GM12872 (cell line): ENCODE measurements at regions not wholly inside any gene's neighbourhood (a gene's known extent, or its start where the extent isn't known, plus 50 kb on each side); places are given as distances from the start of the nearest gene placed in this dataset.

ENCODE experiments used
- TF ChIP-seq, protein P1 (sequence below): IDR thresholded peaks from 3 replicates; pipeline ENCODE4 v1.5.1; 2011; ENCODE audit warnings: low read depth, mild to moderate bottlenecking, low read length, moderate library complexity; ENCODE audit not compliant: insufficient read depth

DNA sequence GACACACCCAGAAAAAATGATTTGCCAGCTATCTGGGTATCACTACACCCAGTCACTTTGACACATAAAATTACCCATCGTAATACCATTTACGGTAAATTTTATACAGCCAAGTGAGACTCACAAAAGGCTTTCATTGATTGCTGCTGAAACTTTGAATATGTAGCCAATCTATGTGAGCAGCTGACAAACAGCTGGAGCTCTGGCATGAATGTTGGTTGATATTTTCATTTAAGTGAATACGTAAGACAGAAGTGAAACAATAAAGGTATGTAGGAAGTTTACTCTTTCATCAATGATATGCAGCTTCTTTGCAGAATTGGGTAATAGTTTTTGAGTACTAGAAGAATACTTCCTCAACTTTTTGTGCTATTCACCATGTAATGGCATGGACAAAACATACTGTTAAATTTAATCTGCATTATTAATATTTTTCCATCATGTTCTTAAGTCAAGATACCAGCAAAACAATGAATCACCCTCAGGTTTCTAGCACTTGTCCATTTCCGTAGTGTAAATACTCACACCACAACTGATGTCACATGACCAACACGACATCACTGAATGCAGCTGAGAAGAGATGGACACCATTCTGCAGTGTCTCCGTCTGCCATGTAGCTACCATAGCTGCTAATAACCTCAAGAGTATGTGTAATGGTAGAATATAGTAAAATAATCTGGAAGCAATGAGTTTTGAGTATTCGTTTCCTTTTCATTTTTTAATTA lies 205.9 kb upstream of the HES1 start:
- TF ChIP-seq, protein P1, sequence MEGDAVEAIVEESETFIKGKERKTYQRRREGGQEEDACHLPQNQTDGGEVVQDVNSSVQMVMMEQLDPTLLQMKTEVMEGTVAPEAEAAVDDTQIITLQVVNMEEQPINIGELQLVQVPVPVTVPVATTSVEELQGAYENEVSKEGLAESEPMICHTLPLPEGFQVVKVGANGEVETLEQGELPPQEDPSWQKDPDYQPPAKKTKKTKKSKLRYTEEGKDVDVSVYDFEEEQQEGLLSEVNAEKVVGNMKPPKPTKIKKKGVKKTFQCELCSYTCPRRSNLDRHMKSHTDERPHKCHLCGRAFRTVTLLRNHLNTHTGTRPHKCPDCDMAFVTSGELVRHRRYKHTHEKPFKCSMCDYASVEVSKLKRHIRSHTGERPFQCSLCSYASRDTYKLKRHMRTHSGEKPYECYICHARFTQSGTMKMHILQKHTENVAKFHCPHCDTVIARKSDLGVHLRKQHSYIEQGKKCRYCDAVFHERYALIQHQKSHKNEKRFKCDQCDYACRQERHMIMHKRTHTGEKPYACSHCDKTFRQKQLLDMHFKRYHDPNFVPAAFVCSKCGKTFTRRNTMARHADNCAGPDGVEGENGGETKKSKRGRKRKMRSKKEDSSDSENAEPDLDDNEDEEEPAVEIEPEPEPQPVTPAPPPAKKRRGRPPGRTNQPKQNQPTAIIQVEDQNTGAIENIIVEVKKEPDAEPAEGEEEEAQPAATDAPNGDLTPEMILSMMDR: no peak

DNA sequence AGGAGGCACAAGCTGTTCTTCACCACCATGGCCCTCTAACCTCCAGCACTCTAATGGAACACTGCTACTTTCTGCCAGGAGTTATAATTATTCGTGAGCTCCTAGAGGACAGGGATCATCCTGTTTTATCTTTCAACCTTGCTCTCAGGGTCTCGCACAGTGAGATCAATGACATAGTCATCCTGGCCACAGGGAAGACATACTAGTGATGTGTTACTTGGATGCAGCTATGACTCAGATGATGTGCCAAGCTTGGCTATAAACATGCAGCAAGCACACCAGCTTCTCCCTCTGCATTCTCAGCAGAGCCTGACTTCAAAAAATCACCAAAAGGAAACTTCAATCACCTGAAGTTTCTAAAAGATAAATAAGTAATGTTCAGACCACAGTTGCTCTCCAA lies 203.8 kb upstream of the HES1 start:
- TF ChIP-seq, protein P1: no peak

DNA sequence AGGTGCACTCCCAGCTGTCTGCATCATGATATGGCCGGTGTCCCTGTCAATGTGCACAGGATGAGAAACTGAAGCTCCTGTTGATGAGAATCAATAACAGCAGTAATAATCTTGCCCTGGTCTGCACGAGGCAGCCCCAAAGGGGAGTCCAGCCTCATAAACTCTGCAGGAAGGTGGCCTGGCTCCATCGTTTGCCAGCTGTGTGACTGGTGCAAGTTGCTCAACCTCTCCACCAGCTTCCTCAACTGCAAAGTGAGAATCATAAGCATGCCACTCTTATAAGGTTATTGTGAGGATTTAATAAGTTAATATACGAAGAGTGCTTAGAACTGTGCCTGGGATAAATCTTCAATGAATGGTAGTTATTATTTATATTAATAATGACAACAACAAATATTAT lies 203.4 kb upstream of the HES1 start:
- TF ChIP-seq, protein P1: no peak

DNA sequence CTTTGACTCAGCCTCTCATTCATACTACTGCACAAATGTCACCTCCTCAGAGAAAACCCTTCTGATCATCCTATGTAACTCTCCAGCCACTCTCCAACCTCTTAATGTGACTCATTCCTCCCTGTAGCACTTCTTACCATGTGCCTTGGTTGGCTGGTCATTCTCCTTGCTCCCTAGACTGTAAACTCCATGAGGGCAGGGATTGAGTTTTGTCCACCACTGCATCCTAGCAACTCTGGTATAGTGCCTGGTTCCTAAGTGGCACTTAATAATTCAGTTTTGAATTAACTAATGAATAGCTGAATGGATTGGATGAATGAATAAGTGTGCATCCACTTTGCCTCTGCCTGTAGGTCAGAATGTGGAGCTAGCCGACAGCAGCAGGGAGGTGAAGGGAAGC lies 202.5 kb upstream of the HES1 start:
- TF ChIP-seq, protein P1: no peak

DNA sequence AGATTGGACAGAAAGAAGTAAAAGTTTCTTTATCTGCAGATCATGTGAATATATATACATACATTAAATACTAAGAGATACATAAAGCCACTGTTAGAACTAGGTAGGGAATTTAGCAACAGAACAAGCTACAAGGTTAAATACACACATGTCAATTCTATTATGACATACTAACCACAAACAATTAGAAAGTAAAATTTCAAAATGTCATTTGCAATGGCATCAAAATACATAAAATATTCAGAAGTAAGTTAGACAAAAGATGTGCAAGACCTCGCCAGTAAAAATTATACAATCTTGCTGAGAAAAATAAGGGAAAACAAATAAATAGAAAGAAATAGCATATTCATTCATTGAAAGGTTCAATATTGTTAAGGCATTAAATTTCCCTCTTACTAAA lies 200.0 kb upstream of the HES1 start:
- TF ChIP-seq, protein P1: no peak

DNA sequence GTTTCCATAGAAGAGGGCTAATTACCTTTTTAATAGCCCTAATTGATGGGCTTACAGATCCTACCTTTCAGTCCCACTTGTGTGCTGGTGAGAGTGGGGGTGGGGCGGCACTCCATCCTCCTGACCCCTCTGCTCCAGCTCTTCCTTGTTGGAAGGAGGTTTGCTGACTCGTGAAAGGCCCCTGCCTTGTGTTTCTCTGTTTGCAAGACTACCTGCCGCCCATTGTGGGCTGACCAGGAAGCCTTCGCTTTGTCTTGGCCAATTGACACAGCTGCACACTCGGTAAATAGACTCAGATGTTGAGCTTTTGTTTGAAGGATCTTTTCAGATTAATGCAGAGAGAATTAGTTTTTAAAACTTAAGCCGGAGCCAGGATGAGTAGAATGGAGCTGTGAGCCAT lies 197.3 kb upstream of the HES1 start:
- TF ChIP-seq, protein P1: no peak

DNA sequence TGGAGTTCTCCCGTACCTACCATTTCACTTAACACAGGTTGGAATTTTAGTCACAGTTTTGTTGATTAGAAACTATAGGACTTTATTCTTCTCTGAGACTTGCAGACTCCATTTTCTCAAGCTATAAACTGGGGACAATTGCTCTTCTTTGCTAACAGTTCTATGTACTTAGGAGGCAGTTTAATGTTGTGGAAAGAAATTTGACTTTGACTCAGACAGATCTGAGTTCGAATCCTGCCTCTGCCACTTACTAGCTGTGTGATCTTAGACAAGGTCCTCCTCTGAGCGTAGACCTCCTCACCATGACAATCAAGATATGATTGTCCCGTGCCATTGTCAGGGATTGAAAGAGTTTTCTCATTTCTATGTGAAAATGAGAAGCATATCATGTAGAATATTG lies 196.4 kb upstream of the HES1 start:
- TF ChIP-seq, protein P1: no peak
